Activated T-helper 1 cell treated with anti-CD3 and anti-CD28 coated beads, Interleukin-2, amount 50 U/mL, for 16 hours (primary cell): ENCODE measurements at regions not wholly inside any gene's neighbourhood (a gene's known extent, or its start where the extent isn't known, plus 50 kb on each side); places are given as distances from the start of the nearest gene placed in this dataset.

Experiments used
- DNase-seq, 2 donors: peaks; one replicate each; pipeline ENCODE4 v3.0.0-alpha.2; 2020; ENCODE audit warnings: low read depth in 1 of 2, low spot score in 1 of 2

- DNase-seq = no peak
Measured at GRCh38 chr4:89371614-89372013, 64.0 kb upstream of the GPRIN3 start.

- no peak for DNase-seq
Measured at GRCh38 chr4:89369581-89369980, 62.0 kb upstream of the GPRIN3 start.

- no peak for DNase-seq
Measured at GRCh38 chr4:89368861-89369260, 61.3 kb upstream of the GPRIN3 start.

GRCh38 chr4:89365776-89366175 lies 58.2 kb upstream of the GPRIN3 start:
- no peak for DNase-seq

- no peak for DNase-seq
Measured at GRCh38 chr4:89365375-89365774, 57.8 kb upstream of the GPRIN3 start.

GRCh38 chr4:89364541-89364940 lies 56.9 kb upstream of the GPRIN3 start:
- no peak for DNase-seq

- DNase-seq = no peak
Measured at GRCh38 chr4:89363786-89364185, 56.2 kb upstream of the GPRIN3 start.

GRCh38 chr4:89358935-89359638 lies 51.5 kb upstream of the GPRIN3 start:
- no peak for DNase-seq

- no peak for DNase-seq
Measured at GRCh38 chr4:89357787-89358186, 50.2 kb upstream of the GPRIN3 start.
